ENCODE measurements at regions not wholly inside any gene's neighbourhood (a gene's known extent, or its start where the extent isn't known, plus 50 kb on each side); places are given as distances from the start of the nearest gene placed in this dataset.

DNA sequence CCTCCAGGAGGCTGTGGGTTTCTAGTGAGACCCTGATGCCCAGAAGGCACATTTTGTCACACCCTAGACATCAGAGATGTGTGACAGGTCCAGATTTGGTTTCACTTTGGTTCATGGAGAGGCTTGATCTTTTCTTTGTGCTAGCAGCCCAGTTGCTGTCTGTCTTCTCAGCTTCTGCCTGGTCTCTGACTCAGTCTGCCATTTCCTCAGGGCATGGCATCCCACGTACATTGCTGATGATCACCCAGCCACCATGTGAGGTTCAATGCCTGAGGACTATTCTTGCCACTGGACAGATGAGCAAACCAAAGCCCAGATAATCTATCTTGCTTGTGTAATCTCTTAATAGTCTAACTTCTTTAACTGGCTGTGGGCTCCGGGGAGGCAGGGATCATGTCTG lies 144.9 kb upstream of the MRPS22 start:
- no peak for TF ChIP-seq CTCF (IDR thresholded peaks at IDR 0.05; ENCODE audit: low read length)
- TF ChIP-seq EZH2 (IDR thresholded peaks at IDR 0.05; ENCODE audit: borderline replicate concordance, low read length), result no peak
